HCT116 (cell line): ENCODE measurements at regions not wholly inside any gene's neighbourhood (a gene's known extent, or its start where the extent isn't known, plus 50 kb on each side); places are given as distances from the start of the nearest gene placed in this dataset.

Experiments
- ATAC-seq: fragments of 200-7000 bp; cut with Tn5 transposase; 2 replicates; pipeline ENCODE4 v1.9.1; 2020; ENCODE audit warnings: mild to moderate bottlenecking, moderate library complexity
- BruUV-seq: library from RNA; stranded (reverse); fragments of 400-500 nt; replicated peaks from 2 replicates; lab custom pipeline; 2021; lab: Mats Ljungman, UMichigan
- CTCF ChIA-PET: fragments of 300-600 bp; sonication (Branson Sonifier 250); formaldehyde crosslinking; loops from one replicate; lab custom pipeline; 2021; ENCODE audit warnings: antibody characterized with exemption; lab: Charles Lee
- POLR2A ChIA-PET: fragments of 300-600, 350-600 bp; sonication (Branson Sonifier 250); formaldehyde crosslinking; loops from one replicate; lab custom pipeline; 2021; ENCODE audit warnings: antibody characterized with exemption; lab: Charles Lee
- RAD21 ChIA-PET, 2 experiments: fragments of 300-600 bp; sonication (Branson Sonifier 250); formaldehyde crosslinking; loops; one replicate each; lab custom pipeline; 2023; ENCODE audit warnings: low total read pairs in 2 of 2; ENCODE audit not compliant: uncharacterized antibody in 2 of 2, unreplicated experiment in 2 of 2, low non-redundant PET in 1 of 2; lab: Charles Lee
- DNase-seq: peaks from one replicate; pipeline ENCODE4 v3.0.0-alpha.2; 2010; ENCODE audit warnings: low read depth, low spot score
- H2AFZ ChIP-seq: fragments of 200-600 bp; shearing (Covaris generic), sonication (generic); 2 replicates; pipeline ENCODE4 v1.6.1; 2017; ENCODE audit warnings: low read depth, mixed run types, mixed read lengths, antibody characterized with exemption, low read length; ENCODE audit not compliant: poor library complexity, severe bottlenecking
- H3K27ac ChIP-seq: 2 replicates; pipeline ENCODE4 v1.5.1; 2012; ENCODE audit warnings: low read depth, low read length
- H3K27me3 ChIP-seq: fragments of 200-600 bp; sonication (generic); 2 replicates; pipeline ENCODE4 v1.6.1; 2016; ENCODE audit warnings: mixed run types, low read length, mixed read lengths; ENCODE audit not compliant: insufficient read depth
- H3K36me3 ChIP-seq, 2 experiments: fragments of 200-500 bp in 1 of 2; fragments of 200-600 bp in 1 of 2; sonication (Bioruptor generic) in 1 of 2; sonication (generic) in 1 of 2; 2 replicates each; pipeline versions ENCODE4 v1.5.1 to v1.6.1; 2014 to 2016; ENCODE audit warnings: low read length in 2 of 2, inconsistent platforms in 1 of 2, mixed read lengths in 1 of 2, mixed run types in 1 of 2; ENCODE audit not compliant: insufficient read depth in 2 of 2, control insufficient read depth in 1 of 2
- H3K4me1 ChIP-seq, 2 experiments: fragments of 200-600 bp in 1 of 2; sonication (generic) in 1 of 2; 2 replicates each; pipeline versions ENCODE4 v1.5.1 to v1.6.1; 2012 to 2017; ENCODE audit warnings: low read length in 2 of 2, inconsistent platforms in 1 of 2, mild to moderate bottlenecking in 1 of 2, mixed read lengths in 1 of 2, mixed run types in 1 of 2, moderate library complexity in 1 of 2; ENCODE audit not compliant: insufficient read depth in 2 of 2, control insufficient read depth in 1 of 2
- H3K4me2 ChIP-seq: fragments of 200-600 bp; sonication (generic); 2 replicates; pipeline ENCODE4 v1.6.1; 2017; ENCODE audit warnings: mixed run types, low read length, mixed read lengths
- H3K4me3 ChIP-seq, 2 experiments: fragments of 200-600 bp in 1 of 2; sonication (generic) in 1 of 2; replicated peaks in 1 of 2; 2 replicates each; pipeline ENCODE4 v1.5.1; 2011 to 2016; ENCODE audit warnings: low read length in 2 of 2, control low read depth in 1 of 2, low read depth in 1 of 2, mild to moderate bottlenecking in 1 of 2, mixed read lengths in 1 of 2, mixed run types in 1 of 2
- H3K79me2 ChIP-seq: fragments of 200-600 bp; sonication (generic); 2 replicates; pipeline ENCODE4 v1.6.1; 2017; ENCODE audit warnings: mild to moderate bottlenecking, mixed run types, low read length, moderate library complexity, mixed read lengths; ENCODE audit not compliant: insufficient read depth
- H3K9ac ChIP-seq: fragments of 200-600 bp; sonication (generic); 2 replicates; pipeline ENCODE4 v1.6.1; 2016; ENCODE audit warnings: low read length, mixed read lengths
- H3K9me2 ChIP-seq: fragments of 200-600 bp; sonication (generic), shearing (Covaris generic); 2 replicates; pipeline ENCODE4 v1.6.1; 2017; ENCODE audit warnings: mixed run types, mild to moderate bottlenecking, moderate library complexity; ENCODE audit not compliant: insufficient read depth
- H3K9me3 ChIP-seq, 2 experiments: fragments of 200-500 bp in 1 of 2; fragments of 200-600 bp in 1 of 2; sonication (Bioruptor generic) in 1 of 2; sonication (generic) in 1 of 2; 2 replicates each; pipeline ENCODE4 v1.6.1; 2014 to 2017; ENCODE audit warnings: low read length in 2 of 2, mixed read lengths in 2 of 2, inconsistent platforms in 1 of 2, low read depth in 1 of 2, mild to moderate bottlenecking in 1 of 2, mixed run types in 1 of 2, moderate library complexity in 1 of 2; ENCODE audit not compliant: control insufficient read depth in 1 of 2, insufficient read depth in 1 of 2
- H4K20me1 ChIP-seq: fragments of 200-600 bp; sonication (generic), shearing (Covaris generic); 2 replicates; pipeline ENCODE4 v1.6.1; 2017; ENCODE audit warnings: mixed run types, mild to moderate bottlenecking, moderate library complexity; ENCODE audit not compliant: insufficient read depth
- ATF3 ChIP-seq: IDR thresholded peaks from 2 replicates; pipeline ENCODE4 v1.6.1; 2012
- CBX3 ChIP-seq: IDR thresholded peaks from 2 replicates; pipeline ENCODE4 v1.6.1; 2012; ENCODE audit warnings: low read depth
- CEBPB ChIP-seq: IDR thresholded peaks from 2 replicates; pipeline ENCODE4 v1.6.1; 2012; ENCODE audit warnings: low read depth
- EGR1 ChIP-seq: IDR thresholded peaks from 2 replicates; pipeline ENCODE4 v1.6.1; 2012; ENCODE audit warnings: low read depth
- EZH2 ChIP-seq: fragments of 200-600 bp; sonication (generic); IDR thresholded peaks from 2 replicates; pipeline ENCODE4 v1.6.1; 2017; ENCODE audit warnings: antibody characterized with exemption, mixed run types
- JUND ChIP-seq: IDR thresholded peaks from 2 replicates; pipeline ENCODE4 v1.6.1; 2012
- MAX ChIP-seq: IDR thresholded peaks from 2 replicates; pipeline ENCODE4 v1.6.1; 2012
- POLR2A ChIP-seq: IDR thresholded peaks from 2 replicates; pipeline ENCODE4 v1.7.0; 2011; ENCODE audit warnings: borderline replicate concordance; ENCODE audit not compliant: insufficient read depth, insufficient read length; ENCODE audit errors: extremely low read depth
- POLR2AphosphoS5 ChIP-seq: IDR thresholded peaks from 2 replicates; pipeline ENCODE4 v1.6.1; 2011; ENCODE audit warnings: mild to moderate bottlenecking, low read depth, low read length, moderate library complexity
- RAD21 ChIP-seq: IDR thresholded peaks from 2 replicates; pipeline ENCODE4 v1.6.1; 2012; ENCODE audit warnings: low read depth, mild to moderate bottlenecking
- REST ChIP-seq: IDR thresholded peaks from 2 replicates; pipeline ENCODE4 v1.6.1; 2012; ENCODE audit warnings: low read depth
- SIN3A ChIP-seq: IDR thresholded peaks from 2 replicates; pipeline ENCODE4 v1.6.1; 2012; ENCODE audit warnings: low read depth
- SP1 ChIP-seq: IDR thresholded peaks from 2 replicates; pipeline ENCODE4 v1.6.1; 2012; ENCODE audit warnings: low read depth
- SRF ChIP-seq: IDR thresholded peaks from 2 replicates; pipeline ENCODE4 v1.6.1; 2012; ENCODE audit warnings: low read depth
- ZFX ChIP-seq: fragments of 450-650 bp; IDR thresholded peaks from 2 replicates; pipeline ENCODE4 v1.6.1; 2017
- intact Hi-C: fragments of 100-400 bp; cut with micrococcal nuclease; formaldehyde crosslinking; loops from 2 replicates; pipeline ENCODE4 v1.10.0; 2022

GRCh38 chr14:85380881-85381280 lies 149.1 kb upstream of the FLRT2 start:
- no peak for ATAC-seq
- no peaks in the 10 kb centered on the region for H3K79me2 ChIP-seq
- CTCF ChIA-PET: no interaction called here
- TF ChIP-seq RAD21: no peak
- TF ChIP-seq SRF: no peak
- TF ChIP-seq SP1: no peak
- TF ChIP-seq SIN3A: no peak
- no peak for TF ChIP-seq EZH2
- TF ChIP-seq JUND: no peak
- TF ChIP-seq ATF3: no peak
- TF ChIP-seq CBX3: no peak
- no peak for TF ChIP-seq ZFX
- intact Hi-C loops: no loop called here
- no peaks in the 10 kb centered on the region for H3K9me2 ChIP-seq
- H3K4me1 ChIP-seq: no peaks in the 10 kb centered on the region
- DNase-seq: no peak
- peaks cover 16 to 19% of the 10 kb centered on the region in 2 experiments; a peak in 2 of 4 replicates for H3K9me3 ChIP-seq
- no peak overlapping the region for H2AFZ ChIP-seq
- H3K27me3 ChIP-seq: no peaks in the 10 kb centered on the region
- no TSS peak for BruUV-seq
- H3K4me2 ChIP-seq: no peak overlapping the region
- H3K36me3 ChIP-seq: no peaks in the 10 kb centered on the region
- POLR2A ChIA-PET: no interaction called here
- no peaks in the 10 kb centered on the region for H4K20me1 ChIP-seq
- no peak overlapping the region for H3K4me3 ChIP-seq
- no peak overlapping the region for H3K9ac ChIP-seq
- no peak overlapping the region for H3K27ac ChIP-seq
- RAD21 ChIA-PET: no interaction called here

- ATAC-seq: no peak
Measured at GRCh38 chr14:85382341-85382740, 147.6 kb upstream of the FLRT2 start.

More at GRCh38 chr14:85382341-85382740, 147.6 kb upstream of the FLRT2 start:
- Histone ChIP-seq H3K27ac (no peak overlapping the region), H3K36me3 (no peaks in the 10 kb centered on the region), H4K20me1 (no peaks in the 10 kb centered on the region), H3K9me2 (no peaks in the 10 kb centered on the region), H3K4me2 (no peak overlapping the region), H3K9me3 (peaks cover 16 to 22% of the 10 kb centered on the region in 2 experiments; a peak in 2 of 4 replicates), H3K4me1 (no peaks in the 10 kb centered on the region), H3K9ac (no peak overlapping the region), H3K4me3 (no peak overlapping the region), H2AFZ (no peak overlapping the region), H3K27me3 (no peaks in the 10 kb centered on the region), H3K79me2 (no peaks in the 10 kb centered on the region)
- TF ChIP-seq MAX (no peak), CEBPB (no peak), SP1 (no peak), ZFX (no peak), ATF3 (no peak), SIN3A (no peak), POLR2AphosphoS5 (no peak), REST (no peak), POLR2A (no peak), JUND (no peak), SRF (no peak), EGR1 (no peak), EZH2 (no peak), RAD21 (no peak)
- no peak for DNase-seq
- ChIA-PET RAD21 (no interaction called here), CTCF (no interaction called here), POLR2A (no interaction called here)
- no TSS peak for BruUV-seq
- intact Hi-C loops: no loop called here
